OCI-LY3 (cell line): ENCODE measurements at regions not wholly inside any gene's neighbourhood (a gene's known extent, or its start where the extent isn't known, plus 50 kb on each side); places are given as distances from the start of the nearest gene placed in this dataset.

Source experiments
- H2AFZ ChIP-seq: fragments of 200-600, 300-600 bp; shearing (Covaris generic); 2 replicates; pipeline ENCODE4 v1.6.0; 2014; ENCODE audit warnings: antibody characterized with exemption, low read depth, low read length
- H3K27ac ChIP-seq: fragments of 200-600, 300-600 bp; sonication (generic); 2 replicates; pipeline ENCODE4 v1.5.1; 2014; ENCODE audit warnings: mild to moderate bottlenecking, low read length, moderate library complexity, mixed read lengths
- H3K27me3 ChIP-seq: fragments of 200-600, 300-600 bp; sonication (generic); 2 replicates; pipeline ENCODE4 v1.6.1; 2014; ENCODE audit warnings: low read depth, low read length, mixed read lengths
- H3K36me3 ChIP-seq: fragments of 200-600, 300-600 bp; sonication (generic); replicated peaks from 2 replicates; pipeline ENCODE3; 2014; ENCODE audit warnings: low read depth, low read length, mixed read lengths
- H3K4me1 ChIP-seq: fragments of 300-600, 200-600 bp; sonication (generic); 2 replicates; pipeline ENCODE4 v1.6.1; 2014; ENCODE audit warnings: low read length, mixed read lengths
- H3K4me2 ChIP-seq: fragments of 200-600, 300-600 bp; sonication (generic); 2 replicates; pipeline ENCODE4 v1.6.1; 2014; ENCODE audit warnings: low read length, mixed read lengths
- H3K4me3 ChIP-seq: fragments of 300-600, 200-600 bp; sonication (generic); 2 replicates; pipeline ENCODE4 v1.5.1; 2014; ENCODE audit warnings: antibody characterized with exemption, mild to moderate bottlenecking, low read length, moderate library complexity
- H3K79me2 ChIP-seq: fragments of 300-600, 200-600 bp; shearing (Covaris generic); 2 replicates; pipeline ENCODE4 v1.6.1; 2014; ENCODE audit warnings: mild to moderate bottlenecking, low read length, mixed read lengths
- H3K9ac ChIP-seq: fragments of 300-600, 200-600 bp; shearing (Covaris generic); 2 replicates; pipeline ENCODE4 v1.6.0; 2014; ENCODE audit warnings: mild to moderate bottlenecking, low read length, moderate library complexity
- H3K9me3 ChIP-seq: fragments of 200-600, 300-600 bp; shearing (Covaris generic); 2 replicates; pipeline ENCODE4 v1.6.1; 2014; ENCODE audit warnings: low read length, mixed read lengths; ENCODE audit not compliant: insufficient read depth
- H4K20me1 ChIP-seq: fragments of 200-600, 300-600 bp; sonication (generic); 2 replicates; pipeline ENCODE4 v1.6.1; 2016; ENCODE audit warnings: low read length, mixed read lengths; ENCODE audit not compliant: insufficient read depth
- EZH2phosphoT487 ChIP-seq: fragments of 200-600 bp; shearing (Covaris generic); IDR thresholded peaks from 2 replicates; pipeline ENCODE4 v1.6.1; 2018; ENCODE audit warnings: antibody characterized with exemption, mixed run types, low read depth
- TF ChIP-seq, protein P1 (sequence below): fragments of 200-600, 300-600 bp; sonication (generic); IDR thresholded peaks from 2 replicates; pipeline ENCODE4 v1.5.1; 2014; ENCODE audit warnings: antibody characterized with exemption, low read length, low read depth

DNA sequence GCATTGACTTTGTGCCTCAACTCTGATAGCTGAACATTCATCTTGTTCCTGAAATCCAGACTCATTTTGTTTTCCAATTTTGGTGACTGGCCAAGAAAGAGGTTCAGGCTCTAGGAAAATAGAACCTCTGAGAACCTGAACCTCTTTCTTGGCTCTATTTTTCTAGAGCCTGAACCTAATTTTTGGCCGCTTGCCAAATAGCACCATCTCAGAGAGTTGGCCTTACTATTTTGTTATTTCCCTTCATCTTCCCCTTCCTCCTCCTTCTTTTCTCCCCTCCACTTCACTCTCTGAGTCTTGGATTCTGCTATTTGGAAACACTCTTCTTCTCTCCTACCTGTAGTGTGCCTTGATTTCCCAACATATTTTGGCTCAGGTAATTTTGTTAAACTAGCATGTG, 114.4 kb upstream of the CNTN1 start:
- no peaks in the 10 kb centered on the region for H3K79me2 ChIP-seq
- H3K4me1 ChIP-seq, result no peaks in the 10 kb centered on the region
- peaks cover 3% of the 10 kb centered on the region; the same call in 1 of the 2 replicates for H3K9me3 ChIP-seq
- H3K36me3 ChIP-seq, result no peaks in the 10 kb centered on the region
- no peak overlapping the region for H3K9ac ChIP-seq
- TF ChIP-seq, protein P1, sequence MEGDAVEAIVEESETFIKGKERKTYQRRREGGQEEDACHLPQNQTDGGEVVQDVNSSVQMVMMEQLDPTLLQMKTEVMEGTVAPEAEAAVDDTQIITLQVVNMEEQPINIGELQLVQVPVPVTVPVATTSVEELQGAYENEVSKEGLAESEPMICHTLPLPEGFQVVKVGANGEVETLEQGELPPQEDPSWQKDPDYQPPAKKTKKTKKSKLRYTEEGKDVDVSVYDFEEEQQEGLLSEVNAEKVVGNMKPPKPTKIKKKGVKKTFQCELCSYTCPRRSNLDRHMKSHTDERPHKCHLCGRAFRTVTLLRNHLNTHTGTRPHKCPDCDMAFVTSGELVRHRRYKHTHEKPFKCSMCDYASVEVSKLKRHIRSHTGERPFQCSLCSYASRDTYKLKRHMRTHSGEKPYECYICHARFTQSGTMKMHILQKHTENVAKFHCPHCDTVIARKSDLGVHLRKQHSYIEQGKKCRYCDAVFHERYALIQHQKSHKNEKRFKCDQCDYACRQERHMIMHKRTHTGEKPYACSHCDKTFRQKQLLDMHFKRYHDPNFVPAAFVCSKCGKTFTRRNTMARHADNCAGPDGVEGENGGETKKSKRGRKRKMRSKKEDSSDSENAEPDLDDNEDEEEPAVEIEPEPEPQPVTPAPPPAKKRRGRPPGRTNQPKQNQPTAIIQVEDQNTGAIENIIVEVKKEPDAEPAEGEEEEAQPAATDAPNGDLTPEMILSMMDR, result no peak
- no peak for TF ChIP-seq EZH2phosphoT487
- no peaks in the 10 kb centered on the region for H4K20me1 ChIP-seq
- no peaks in the 10 kb centered on the region for H3K27me3 ChIP-seq
- H2AFZ ChIP-seq, result no peak overlapping the region
- no peak overlapping the region for H3K4me3 ChIP-seq
- no peak overlapping the region for H3K4me2 ChIP-seq
- no peak overlapping the region for H3K27ac ChIP-seq

DNA sequence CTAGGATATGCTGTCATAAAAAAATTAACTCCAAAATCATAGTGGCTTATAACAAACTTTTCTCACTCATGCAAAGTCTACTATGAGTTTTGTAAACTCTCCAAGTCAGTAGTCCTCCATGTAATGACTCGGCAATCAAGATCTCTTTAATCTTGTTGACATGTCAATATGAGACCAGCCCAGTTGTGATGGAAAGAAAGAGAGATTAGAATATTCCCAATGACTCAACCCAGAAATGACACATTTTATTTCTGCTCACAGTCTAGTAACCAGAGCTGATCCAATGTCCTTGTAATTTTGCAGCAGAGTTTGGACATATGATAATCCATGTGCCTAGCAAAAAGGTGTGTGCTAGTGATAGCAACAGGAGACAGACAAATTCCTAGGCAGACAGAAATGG, 112.6 kb upstream of the CNTN1 start:
- no peaks in the 10 kb centered on the region for H4K20me1 ChIP-seq
- no peak overlapping the region for H2AFZ ChIP-seq
- H3K79me2 ChIP-seq, result no peaks in the 10 kb centered on the region
- no peak overlapping the region for H3K4me2 ChIP-seq
- no peaks in the 10 kb centered on the region for H3K4me1 ChIP-seq
- H3K4me3 ChIP-seq, result no peak overlapping the region
- no peaks in the 10 kb centered on the region for H3K27me3 ChIP-seq
- no peak overlapping the region for H3K9ac ChIP-seq
- H3K9me3 ChIP-seq, result peaks cover 3% of the 10 kb centered on the region; the same call in 1 of the 2 replicates
- H3K36me3 ChIP-seq, result no peaks in the 10 kb centered on the region
- TF ChIP-seq, protein P1, result no peak
- no peak overlapping the region for H3K27ac ChIP-seq

DNA sequence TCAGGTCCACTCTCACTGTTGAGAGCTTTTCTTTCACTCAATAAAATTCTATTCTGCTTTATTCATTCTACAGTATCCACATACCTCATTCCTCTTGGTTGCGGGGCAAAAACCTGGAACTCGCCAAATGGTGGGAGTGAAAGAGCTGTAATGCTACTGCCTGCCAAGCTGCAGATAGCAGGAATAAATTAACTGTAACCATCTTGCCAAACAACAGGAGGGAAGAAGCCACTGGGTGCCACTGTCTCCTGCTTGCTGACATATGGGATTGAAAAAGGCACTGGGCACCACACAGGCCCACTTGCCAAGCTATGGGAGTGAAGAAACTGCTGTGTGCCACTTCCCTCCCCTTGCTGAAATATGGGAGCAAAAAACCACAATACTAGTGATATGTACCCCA, 111.9 kb upstream of the CNTN1 start:
- no peaks in the 10 kb centered on the region for H3K79me2 ChIP-seq
- H3K4me2 ChIP-seq, result no peak overlapping the region
- H3K4me1 ChIP-seq, result no peaks in the 10 kb centered on the region
- no peak overlapping the region for H3K4me3 ChIP-seq
- H2AFZ ChIP-seq, result no peak overlapping the region
- H3K27ac ChIP-seq, result no peak overlapping the region
- H3K9ac ChIP-seq, result no peak overlapping the region
- TF ChIP-seq EZH2phosphoT487, result no peak
- TF ChIP-seq, protein P1, result no peak
- H3K9me3 ChIP-seq, result peaks cover 3% of the 10 kb centered on the region; the same call in 1 of the 2 replicates
- H3K27me3 ChIP-seq, result no peaks in the 10 kb centered on the region
- no peaks in the 10 kb centered on the region for H4K20me1 ChIP-seq
- no peaks in the 10 kb centered on the region for H3K36me3 ChIP-seq

DNA sequence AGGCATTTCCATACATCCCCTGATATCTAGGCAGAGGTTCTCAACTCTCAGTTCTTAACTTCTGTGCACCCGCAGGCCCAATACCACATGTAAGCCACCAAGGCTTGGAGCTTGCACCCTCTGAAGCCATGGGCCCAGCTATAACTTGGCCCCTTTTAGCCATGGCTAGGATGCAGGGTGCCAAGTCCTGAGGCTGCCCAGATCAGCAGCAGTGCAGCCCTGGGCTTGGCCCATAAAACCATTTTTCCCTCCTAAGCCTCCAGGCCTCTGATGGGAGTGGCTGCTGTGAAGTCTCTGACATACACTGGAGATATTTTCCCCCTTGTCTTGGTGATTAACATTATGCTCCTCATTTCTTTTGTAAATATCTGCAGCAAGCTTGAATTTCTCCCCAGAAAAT, 110.3 kb upstream of the CNTN1 start:
- Histone ChIP-seq H3K4me1 (no peaks in the 10 kb centered on the region), H2AFZ (no peak overlapping the region)

More for the DNA sequence above, 110.3 kb upstream of the CNTN1 start:
- H3K4me3 ChIP-seq, result no peak overlapping the region
- H3K27ac ChIP-seq, result no peak overlapping the region
- no peak overlapping the region for H3K4me2 ChIP-seq
- no peak overlapping the region for H3K9ac ChIP-seq
- no peaks in the 10 kb centered on the region for H3K27me3 ChIP-seq
- TF ChIP-seq, protein P1, result no peak
- TF ChIP-seq EZH2phosphoT487, result no peak
- H4K20me1 ChIP-seq, result no peaks in the 10 kb centered on the region
- no peaks in the 10 kb centered on the region for H3K79me2 ChIP-seq
- peaks cover 3% of the 10 kb centered on the region; the same call in 1 of the 2 replicates for H3K9me3 ChIP-seq
- H3K36me3 ChIP-seq, result no peaks in the 10 kb centered on the region
